ENCODE measurements at regions not wholly inside any gene's neighbourhood (a gene's known extent, or its start where the extent isn't known, plus 50 kb on each side); places are given as distances from the start of the nearest gene placed in this dataset.

DNA sequence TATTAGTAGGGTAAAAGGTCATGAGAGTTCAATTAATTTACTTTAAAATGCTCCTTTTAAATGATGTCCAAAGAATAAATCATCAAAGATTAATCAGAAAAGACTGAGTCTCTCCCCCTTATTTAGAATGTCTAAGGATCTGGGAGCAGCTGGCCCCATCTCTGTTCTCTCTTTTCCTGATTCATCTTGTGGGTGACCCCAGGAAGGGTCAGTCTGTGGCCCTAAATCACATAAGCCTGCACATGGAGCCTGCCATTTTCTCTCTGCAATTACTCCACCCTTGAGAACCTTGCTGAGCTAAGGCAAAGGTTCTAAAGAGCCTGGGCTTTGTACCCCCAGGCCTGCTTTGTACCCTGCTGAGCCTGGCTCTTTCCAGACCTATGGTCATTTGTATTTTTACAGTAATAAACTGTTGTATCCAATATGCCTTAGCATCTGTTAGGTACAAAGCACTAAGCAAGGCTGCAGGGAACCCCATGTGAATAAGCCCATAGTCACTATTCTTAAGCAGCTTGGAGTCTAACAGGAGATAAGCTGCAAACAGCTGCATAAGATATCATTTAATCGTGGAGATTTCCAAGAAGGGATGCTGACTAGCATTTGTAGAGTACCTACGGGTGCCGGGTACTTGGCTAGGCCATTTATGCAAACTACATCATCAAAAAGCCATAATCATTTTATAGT is 431.0 kb upstream of the MARCKS start:
- TF ChIP-seq POLR2A (IDR thresholded peaks at IDR 0.05) (no peak), EP300 (IDR thresholded peaks at IDR 0.05) (no peak), CTCF (IDR thresholded peaks at IDR 0.05) (no peak)

Measured in ovary (tissue), 3 donors.